ENCODE measurements at regions not wholly inside any gene's neighbourhood (a gene's known extent, or its start where the extent isn't known, plus 50 kb on each side); places are given as distances from the start of the nearest gene placed in this dataset.

DNA sequence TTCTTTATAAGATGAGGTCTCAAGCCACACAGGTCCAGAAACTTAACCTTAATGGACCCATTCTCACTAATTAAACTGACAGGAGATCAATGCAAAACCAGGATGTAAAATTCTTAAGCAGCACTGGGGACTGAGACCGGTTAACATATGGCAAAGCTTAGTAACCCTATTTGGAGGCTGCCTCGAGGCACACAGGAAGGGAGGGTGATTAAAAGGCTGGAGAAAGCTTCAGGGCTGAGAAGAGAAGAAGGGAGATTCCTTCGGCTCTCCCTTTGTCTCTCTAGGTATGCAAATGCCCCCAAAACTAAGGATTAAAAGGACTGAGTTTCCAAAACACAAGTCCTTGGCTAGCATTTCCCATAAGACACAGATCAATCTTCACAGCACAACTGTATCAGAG is 120.8 kb upstream of the DSCAM start:
- Histone ChIP-seq H2BK5ac (ENCODE audit: low read length) (no peak overlapping the region), H2AK5ac (ENCODE audit: low read depth, low read length) (no peak overlapping the region), H3K79me1 (ENCODE audit: low read depth, low read length) (no peaks in the 10 kb centered on the region), H3K27ac (replicated peaks; ENCODE audit: low read length) (no peak overlapping the region), H3K9me3 (replicated peaks in 1 of 2; ENCODE audit: control insufficient read depth in 2 of 2, insufficient read depth in 1 of 2, low read depth in 1 of 2, low read length in 2 of 2) (no peaks in the 10 kb centered on the region), H3K36me3 (replicated peaks in 1 of 2; ENCODE audit: control insufficient read depth in 2 of 2, insufficient read depth in 2 of 2, low read length in 2 of 2) (no peaks in the 10 kb centered on the region), H2BK15ac (ENCODE audit: low read length) (no peak overlapping the region), H3K14ac (ENCODE audit: low read length) (no peak overlapping the region), H3K4me1 (ENCODE audit: control insufficient read depth in 2 of 2, insufficient read depth in 1 of 2, low read depth in 1 of 2, low read length in 2 of 2) (peaks cover 0 to 3% of the 10 kb centered on the region in 2 donors), H2BK12ac (ENCODE audit: low read length) (no peak overlapping the region), H4K91ac (ENCODE audit: low read depth, low read length, poor library complexity) (no peak overlapping the region), H3K27me3 (ENCODE audit: control insufficient read depth in 3 of 3, insufficient read depth in 3 of 3, low read depth in 1 of 3, low read length in 3 of 3) (no peaks in the 10 kb centered on the region), H3K4ac (ENCODE audit: low read length) (no peak overlapping the region), H4K8ac (ENCODE audit: low read depth, low read length) (no peak overlapping the region), H3K23ac (ENCODE audit: low read depth, low read length, poor library complexity) (no peak overlapping the region), H2BK120ac (ENCODE audit: low read depth, low read length) (no peak overlapping the region), H3K9ac (ENCODE audit: low read depth, low read length, poor library complexity) (no peak overlapping the region), H2AFZ (ENCODE audit: low read length) (no peak overlapping the region), H3K18ac (ENCODE audit: low read length) (no peak overlapping the region), H3K4me3 (ENCODE audit: low read length in 2 of 2) (no peak overlapping the region), H3K4me2 (ENCODE audit: insufficient read depth, low read length, poor library complexity, severe bottlenecking) (no peak overlapping the region)
- WGBS, 2 donors (ENCODE audit: extremely low coverage in 2 of 2, insufficient read length in 2 of 2, insufficient replicate concordance in 1 of 2): no CpG with 5 or more reads among the region's 3 CpGs
- DNase-seq (ENCODE audit: low spot score): no peak

DNA sequence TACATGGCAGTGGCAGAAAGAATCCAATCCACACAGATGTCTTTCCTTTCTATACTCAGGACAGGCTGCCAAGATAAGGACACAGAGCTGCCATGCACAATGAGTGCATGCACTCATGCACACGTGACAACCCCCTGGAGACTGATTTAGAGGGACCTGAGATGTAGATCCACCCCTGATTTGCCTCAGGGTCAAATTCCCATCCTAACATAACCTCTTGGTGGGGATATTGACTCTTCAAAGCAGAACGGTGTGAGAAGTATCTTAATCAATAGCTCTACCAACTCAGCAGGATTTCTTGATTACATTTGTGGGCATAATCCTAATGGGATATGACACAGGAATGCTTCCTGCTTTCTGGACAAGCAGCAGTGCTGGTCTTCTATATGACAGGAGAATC is 125.2 kb upstream of the DSCAM start:
- no peak overlapping the region for H3K4me3 ChIP-seq (ENCODE audit: low read length in 2 of 2)
- H2BK12ac ChIP-seq (ENCODE audit: low read length): no peak overlapping the region
- H4K8ac ChIP-seq (ENCODE audit: low read depth, low read length): no peak overlapping the region
- WGBS, 2 donors (ENCODE audit: extremely low coverage in 2 of 2, insufficient read length in 2 of 2, insufficient replicate concordance in 1 of 2): no CpG with 5 or more reads among the region's 2 CpGs
- no peak overlapping the region for H3K9ac ChIP-seq (ENCODE audit: low read depth, low read length, poor library complexity)
- H2BK15ac ChIP-seq (ENCODE audit: low read length): no peak overlapping the region
- no peak overlapping the region for H3K23ac ChIP-seq (ENCODE audit: low read depth, low read length, poor library complexity)
- no peak overlapping the region for H3K4ac ChIP-seq (ENCODE audit: low read length)
- no peak overlapping the region for H2BK120ac ChIP-seq (ENCODE audit: low read depth, low read length)
- DNase-seq (ENCODE audit: low spot score): no peak
- no peak overlapping the region for H3K14ac ChIP-seq (ENCODE audit: low read length)
- no peak overlapping the region for H3K4me2 ChIP-seq (ENCODE audit: insufficient read depth, low read length, poor library complexity, severe bottlenecking)
- H2BK5ac ChIP-seq (ENCODE audit: low read length): no peak overlapping the region
- no peak overlapping the region for H3K18ac ChIP-seq (ENCODE audit: low read length)
- H3K9me3 ChIP-seq (replicated peaks in 1 of 2; ENCODE audit: control insufficient read depth in 2 of 2, insufficient read depth in 1 of 2, low read depth in 1 of 2, low read length in 2 of 2): peaks cover 0 to 2% of the 10 kb centered on the region in 2 donors
- no peaks in the 10 kb centered on the region for H3K79me1 ChIP-seq (ENCODE audit: low read depth, low read length)
- H4K91ac ChIP-seq (ENCODE audit: low read depth, low read length, poor library complexity): no peak overlapping the region
- H3K27ac ChIP-seq (replicated peaks; ENCODE audit: low read length): no peak overlapping the region
- no peaks in the 10 kb centered on the region for H3K27me3 ChIP-seq (ENCODE audit: control insufficient read depth in 3 of 3, insufficient read depth in 3 of 3, low read depth in 1 of 3, low read length in 3 of 3)
- H3K4me1 ChIP-seq (ENCODE audit: control insufficient read depth in 2 of 2, insufficient read depth in 1 of 2, low read depth in 1 of 2, low read length in 2 of 2): peaks cover 0 to 3% of the 10 kb centered on the region in 2 donors
- H2AK5ac ChIP-seq (ENCODE audit: low read depth, low read length): no peak overlapping the region
- no peaks in the 10 kb centered on the region for H3K36me3 ChIP-seq (replicated peaks in 1 of 2; ENCODE audit: control insufficient read depth in 2 of 2, insufficient read depth in 2 of 2, low read length in 2 of 2)
- no peak overlapping the region for H2AFZ ChIP-seq (ENCODE audit: low read length)

DNA sequence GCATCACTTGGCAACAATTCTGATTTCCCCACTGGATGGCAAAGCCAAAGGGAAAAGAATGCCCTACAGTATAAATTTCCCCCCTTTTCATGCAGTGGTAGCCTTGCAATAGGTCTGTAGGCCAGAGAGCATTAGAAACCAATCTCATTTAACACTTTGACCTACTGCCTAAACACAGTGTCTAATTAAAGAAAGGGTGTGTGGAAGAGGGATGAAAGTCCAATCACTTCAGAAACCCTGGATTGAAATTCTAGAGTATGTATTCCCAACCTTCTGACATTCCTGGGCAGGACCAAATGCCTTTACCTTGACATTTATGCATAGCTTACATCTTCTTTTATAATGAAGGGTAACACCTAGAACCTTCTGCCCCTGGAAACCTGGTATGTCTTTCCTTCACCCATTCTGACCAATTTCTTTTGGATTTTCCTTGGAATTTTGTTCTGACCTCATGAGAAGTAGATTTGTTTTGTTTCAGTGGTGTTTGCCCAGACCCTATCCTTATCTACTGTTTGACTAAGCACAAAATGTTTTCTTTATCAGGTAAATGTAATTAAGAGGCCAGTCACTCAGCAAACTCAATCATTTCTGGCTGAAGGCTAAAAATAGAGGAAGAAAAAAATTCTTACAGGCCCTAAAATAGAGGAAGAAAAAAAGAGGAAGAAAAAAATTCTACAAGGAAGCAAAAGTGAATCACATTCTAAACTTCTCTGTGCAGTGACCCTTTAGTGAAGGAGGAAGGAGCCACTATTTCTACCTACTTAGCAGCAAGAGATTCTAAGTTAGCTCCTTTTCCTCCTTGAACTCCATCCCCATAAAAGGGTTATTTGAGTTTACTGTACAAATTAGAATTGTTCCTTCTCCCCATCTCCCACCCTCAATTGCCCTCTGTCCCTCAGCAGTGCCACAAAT is 129.5 kb upstream of the DSCAM start:
- H2BK12ac ChIP-seq (ENCODE audit: low read length): no peak overlapping the region
- no peak overlapping the region for H2BK5ac ChIP-seq (ENCODE audit: low read length)
- H2AFZ ChIP-seq (ENCODE audit: low read length): no peak overlapping the region
- no peak overlapping the region for H3K4me2 ChIP-seq (ENCODE audit: insufficient read depth, low read length, poor library complexity, severe bottlenecking)
- H3K9ac ChIP-seq (ENCODE audit: low read depth, low read length, poor library complexity): no peak overlapping the region
- no peak overlapping the region for H4K91ac ChIP-seq (ENCODE audit: low read depth, low read length, poor library complexity)
- H3K4me3 ChIP-seq (ENCODE audit: low read length in 2 of 2): no peak overlapping the region
- H3K4me1 ChIP-seq (ENCODE audit: control insufficient read depth in 2 of 2, insufficient read depth in 1 of 2, low read depth in 1 of 2, low read length in 2 of 2): no peaks in the 10 kb centered on the region
- no peak overlapping the region for H3K23ac ChIP-seq (ENCODE audit: low read depth, low read length, poor library complexity)
- no peaks in the 10 kb centered on the region for H3K79me1 ChIP-seq (ENCODE audit: low read depth, low read length)
- H3K4ac ChIP-seq (ENCODE audit: low read length): no peak overlapping the region
- no peak overlapping the region for H3K18ac ChIP-seq (ENCODE audit: low read length)
- H3K27me3 ChIP-seq (ENCODE audit: control insufficient read depth in 3 of 3, insufficient read depth in 3 of 3, low read depth in 1 of 3, low read length in 3 of 3): no peaks in the 10 kb centered on the region
- H3K36me3 ChIP-seq (replicated peaks in 1 of 2; ENCODE audit: control insufficient read depth in 2 of 2, insufficient read depth in 2 of 2, low read length in 2 of 2): no peaks in the 10 kb centered on the region
- H4K8ac ChIP-seq (ENCODE audit: low read depth, low read length): no peak overlapping the region
- no peak overlapping the region for H3K14ac ChIP-seq (ENCODE audit: low read length)
- no peak overlapping the region for H2AK5ac ChIP-seq (ENCODE audit: low read depth, low read length)
- peaks cover 0 to 2% of the 10 kb centered on the region in 2 donors for H3K9me3 ChIP-seq (replicated peaks in 1 of 2; ENCODE audit: control insufficient read depth in 2 of 2, insufficient read depth in 1 of 2, low read depth in 1 of 2, low read length in 2 of 2)
- no peak for DNase-seq (ENCODE audit: low spot score)
- no peak overlapping the region for H2BK15ac ChIP-seq (ENCODE audit: low read length)
- H3K27ac ChIP-seq (replicated peaks; ENCODE audit: low read length): no peak overlapping the region
- no peak overlapping the region for H2BK120ac ChIP-seq (ENCODE audit: low read depth, low read length)

DNA sequence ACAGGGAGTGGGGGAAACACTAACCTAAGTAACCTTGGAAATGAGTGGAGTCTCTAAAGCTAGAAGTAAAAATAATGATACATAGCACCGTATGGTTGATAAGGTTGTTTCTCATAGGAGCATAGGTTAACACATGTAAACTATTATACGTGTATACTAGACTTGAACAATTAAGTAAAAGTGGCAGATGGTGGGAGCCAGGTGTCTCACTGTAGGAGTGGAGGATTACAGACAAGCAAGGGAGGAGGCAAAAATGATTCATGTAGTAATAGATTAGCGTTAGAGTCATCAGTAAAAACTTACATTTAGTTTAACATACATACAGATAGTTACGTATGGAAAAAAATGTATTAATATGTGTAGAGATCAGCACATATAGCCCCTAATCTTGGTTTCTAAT is 138.4 kb upstream of the DSCAM start:
- no peak overlapping the region for H3K14ac ChIP-seq (ENCODE audit: low read length)
- no peak overlapping the region for H3K4me2 ChIP-seq (ENCODE audit: insufficient read depth, low read length, poor library complexity, severe bottlenecking)
- H3K4me1 ChIP-seq (ENCODE audit: control insufficient read depth in 2 of 2, insufficient read depth in 1 of 2, low read depth in 1 of 2, low read length in 2 of 2): no peaks in the 10 kb centered on the region
- no peak overlapping the region for H3K4me3 ChIP-seq (ENCODE audit: low read length in 2 of 2)
- H3K27ac ChIP-seq (replicated peaks; ENCODE audit: low read length): no peak overlapping the region
- H2BK15ac ChIP-seq (ENCODE audit: low read length): no peak overlapping the region
- no peak overlapping the region for H3K9ac ChIP-seq (ENCODE audit: low read depth, low read length, poor library complexity)
- H2BK5ac ChIP-seq (ENCODE audit: low read length): no peak overlapping the region
- no peak overlapping the region for H4K91ac ChIP-seq (ENCODE audit: low read depth, low read length, poor library complexity)
- no peak overlapping the region for H3K4ac ChIP-seq (ENCODE audit: low read length)
- peaks cover 2% of the 10 kb centered on the region for H3K79me1 ChIP-seq (ENCODE audit: low read depth, low read length)
- peaks cover 0 to 4% (median 0%) of the 10 kb centered on the region in 3 experiments for H3K27me3 ChIP-seq (ENCODE audit: control insufficient read depth in 3 of 3, insufficient read depth in 3 of 3, low read depth in 1 of 3, low read length in 3 of 3)
- H2BK120ac ChIP-seq (ENCODE audit: low read depth, low read length): no peak overlapping the region
- H3K36me3 ChIP-seq (replicated peaks in 1 of 2; ENCODE audit: control insufficient read depth in 2 of 2, insufficient read depth in 2 of 2, low read length in 2 of 2): no peaks in the 10 kb centered on the region
- H2AFZ ChIP-seq (ENCODE audit: low read length): no peak overlapping the region
- H3K9me3 ChIP-seq (replicated peaks in 1 of 2; ENCODE audit: control insufficient read depth in 2 of 2, insufficient read depth in 1 of 2, low read depth in 1 of 2, low read length in 2 of 2): no peaks in the 10 kb centered on the region
- DNase-seq (ENCODE audit: low spot score): no peak
- H2AK5ac ChIP-seq (ENCODE audit: low read depth, low read length): no peak overlapping the region
- no peak overlapping the region for H3K23ac ChIP-seq (ENCODE audit: low read depth, low read length, poor library complexity)
- no peak overlapping the region for H3K18ac ChIP-seq (ENCODE audit: low read length)
- WGBS, 2 donors (ENCODE audit: extremely low coverage in 2 of 2, insufficient read length in 2 of 2, insufficient replicate concordance in 1 of 2): no CpG with 5 or more reads among the region's 4 CpGs
- no peak overlapping the region for H2BK12ac ChIP-seq (ENCODE audit: low read length)
- H4K8ac ChIP-seq (ENCODE audit: low read depth, low read length): no peak overlapping the region
